ENCODE measurements at regions not wholly inside any gene's neighbourhood (a gene's known extent, or its start where the extent isn't known, plus 50 kb on each side); places are given as distances from the start of the nearest gene placed in this dataset.

GRCh38 chr7:67455508-67455907 is 458.9 kb downstream of the TYW1 start:
- TF ChIP-seq, protein P1, sequence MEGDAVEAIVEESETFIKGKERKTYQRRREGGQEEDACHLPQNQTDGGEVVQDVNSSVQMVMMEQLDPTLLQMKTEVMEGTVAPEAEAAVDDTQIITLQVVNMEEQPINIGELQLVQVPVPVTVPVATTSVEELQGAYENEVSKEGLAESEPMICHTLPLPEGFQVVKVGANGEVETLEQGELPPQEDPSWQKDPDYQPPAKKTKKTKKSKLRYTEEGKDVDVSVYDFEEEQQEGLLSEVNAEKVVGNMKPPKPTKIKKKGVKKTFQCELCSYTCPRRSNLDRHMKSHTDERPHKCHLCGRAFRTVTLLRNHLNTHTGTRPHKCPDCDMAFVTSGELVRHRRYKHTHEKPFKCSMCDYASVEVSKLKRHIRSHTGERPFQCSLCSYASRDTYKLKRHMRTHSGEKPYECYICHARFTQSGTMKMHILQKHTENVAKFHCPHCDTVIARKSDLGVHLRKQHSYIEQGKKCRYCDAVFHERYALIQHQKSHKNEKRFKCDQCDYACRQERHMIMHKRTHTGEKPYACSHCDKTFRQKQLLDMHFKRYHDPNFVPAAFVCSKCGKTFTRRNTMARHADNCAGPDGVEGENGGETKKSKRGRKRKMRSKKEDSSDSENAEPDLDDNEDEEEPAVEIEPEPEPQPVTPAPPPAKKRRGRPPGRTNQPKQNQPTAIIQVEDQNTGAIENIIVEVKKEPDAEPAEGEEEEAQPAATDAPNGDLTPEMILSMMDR (IDR thresholded peaks at IDR 0.05; ENCODE audit: insufficient read depth, low read length, missing control alignments): no peak
- POLR2A ChIA-PET: no interaction called here
- H3K4me3 ChIP-seq (ENCODE audit: low read depth, low read length): no peak overlapping the region
- DNase-seq (ENCODE audit: low read depth, low spot score): no peak
- CTCF ChIA-PET: no interaction called here

GRCh38 chr7:67462781-67463191 is 466.2 kb downstream of the TYW1 start:
- ChIA-PET POLR2A (no interaction called here), CTCF (no interaction called here)
- TF ChIP-seq, protein P1 (IDR thresholded peaks at IDR 0.05; ENCODE audit: insufficient read depth, low read length, missing control alignments): no peak
- H3K4me3 ChIP-seq (ENCODE audit: low read depth, low read length): no peak overlapping the region
- no peak for DNase-seq (ENCODE audit: low read depth, low spot score)

GRCh38 chr7:67463316-67463715 is 466.7 kb downstream of the TYW1 start:
- DNase-seq (ENCODE audit: low read depth, low spot score): no peak
- TF ChIP-seq, protein P1 (IDR thresholded peaks at IDR 0.05; ENCODE audit: insufficient read depth, low read length, missing control alignments): no peak
- CTCF ChIA-PET: interaction anchor here (1.2 kb wide), 1 partner anchor 10 kb away, joined by 3 read pairs; no protein-coding TSS in a partner anchor
- no peak overlapping the region for H3K4me3 ChIP-seq (ENCODE audit: low read depth, low read length)
- POLR2A ChIA-PET: no interaction called here

- ChIA-PET CTCF (interaction anchor here (1.2 kb wide), 1 partner anchor 10 kb away, joined by 3 read pairs; no protein-coding TSS in a partner anchor), POLR2A (no interaction called here)
- TF ChIP-seq, protein P1 (IDR thresholded peaks at IDR 0.05; ENCODE audit: insufficient read depth, low read length, missing control alignments): no peak
- no peak overlapping the region for H3K4me3 ChIP-seq (ENCODE audit: low read depth, low read length)
- no peak for DNase-seq (ENCODE audit: low read depth, low spot score)
Observed at GRCh38 chr7:67463983-67464382, 467.4 kb downstream of the TYW1 start.

DNA sequence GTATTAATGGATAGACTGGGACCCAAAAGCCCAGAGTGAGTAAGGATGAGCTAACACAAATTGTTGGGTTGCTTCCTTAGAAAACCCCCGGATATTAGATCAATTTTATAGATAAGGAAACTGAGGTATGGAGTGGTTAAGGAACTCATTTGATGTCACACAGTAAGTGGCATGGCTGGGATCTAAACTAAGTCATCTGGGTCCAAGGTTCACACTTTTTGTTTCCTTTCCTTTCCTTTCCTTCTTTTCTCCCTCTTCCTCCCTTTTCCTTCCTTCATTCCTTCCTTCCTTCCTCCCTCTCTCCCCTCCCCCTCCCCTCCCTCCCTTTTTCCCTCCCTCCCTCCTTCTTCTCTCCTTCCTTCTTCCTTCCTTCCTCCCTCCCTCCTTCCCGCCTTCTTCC is 469.5 kb downstream of the TYW1 start:
- no peak for DNase-seq (ENCODE audit: low read depth, low spot score)
- H3K4me3 ChIP-seq (ENCODE audit: low read depth, low read length): no peak overlapping the region
- TF ChIP-seq, protein P1 (IDR thresholded peaks at IDR 0.05; ENCODE audit: insufficient read depth, low read length, missing control alignments): no peak
- CTCF ChIA-PET: no interaction called here
- POLR2A ChIA-PET: no interaction called here

DNA sequence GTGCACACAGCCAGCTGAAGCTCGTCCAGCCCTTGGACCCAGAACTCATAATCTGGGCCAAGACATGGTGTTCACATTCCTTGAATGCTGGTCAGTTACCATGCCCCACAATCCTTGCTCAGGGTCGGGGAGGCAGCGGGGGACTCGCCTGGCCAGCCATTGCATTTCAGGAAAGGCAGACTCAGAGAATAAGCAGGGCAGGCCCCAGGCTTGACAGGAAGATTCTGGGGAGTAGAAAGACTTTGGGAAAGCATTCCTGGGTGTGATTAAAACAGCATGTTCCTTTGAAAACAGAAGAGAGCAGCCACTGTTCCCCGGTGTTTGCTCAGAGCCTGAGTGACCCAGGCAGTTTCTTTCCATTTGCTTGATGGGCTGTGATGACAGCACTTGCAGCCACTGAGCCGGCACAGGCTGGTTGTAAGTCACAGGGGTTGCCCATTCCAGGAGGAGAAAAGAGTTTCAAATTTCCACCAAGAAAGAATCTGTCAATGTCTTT is 473.7 kb downstream of the TYW1 start:
- POLR2A ChIA-PET: no interaction called here
- no peak for DNase-seq (ENCODE audit: low read depth, low spot score)
- TF ChIP-seq, protein P1 (IDR thresholded peaks at IDR 0.05; ENCODE audit: insufficient read depth, low read length, missing control alignments): no peak
- no peak overlapping the region for H3K4me3 ChIP-seq (ENCODE audit: low read depth, low read length)
- CTCF ChIA-PET: no interaction called here
